ENCODE measurements at regions not wholly inside any gene's neighbourhood (a gene's known extent, or its start where the extent isn't known, plus 50 kb on each side); places are given as distances from the start of the nearest gene placed in this dataset.

- Histone ChIP-seq H3K27ac (ENCODE audit: low read length) (no peak overlapping the region), H3K4me1 (ENCODE audit: low read length) (no peaks in the 10 kb centered on the region), H3F3A (ENCODE audit: insufficient read depth, low read length) (no peaks in the 10 kb centered on the region), H4K20me1 (ENCODE audit: insufficient read depth, low read length) (no peaks in the 10 kb centered on the region), H3K27me3 (replicated peaks; ENCODE audit: insufficient read depth, low read length) (no peaks in the 10 kb centered on the region), H3K9ac (ENCODE audit: low read length) (no peak overlapping the region), H3K9me3 (replicated peaks; ENCODE audit: insufficient read depth, low read length) (no peaks in the 10 kb centered on the region), H2AFZ (ENCODE audit: low read length) (no peak overlapping the region), H3K4me2 (ENCODE audit: low read depth, low read length) (no peak overlapping the region), H3K36me3 (replicated peaks; ENCODE audit: insufficient read depth, low read length) (no peaks in the 10 kb centered on the region), H3K9me2 (replicated peaks; ENCODE audit: insufficient read depth, low read length) (no peaks in the 10 kb centered on the region), H3K79me2 (ENCODE audit: low read length) (no peaks in the 10 kb centered on the region), H3K4me3 (ENCODE audit: low read length) (no peak overlapping the region)
- no peak for TF ChIP-seq CTCF (IDR thresholded peaks at IDR 0.05; ENCODE audit: low read length)
- no peak for TF ChIP-seq EZH2 (optimal IDR thresholded peaks at IDR 0.05; ENCODE audit: low read depth, low read length)
- TF ChIP-seq EZH2phosphoT487 (IDR thresholded peaks at IDR 0.05; ENCODE audit: low read length) = no peak
- DNase-seq = no peak
These were observed 106.5 kb downstream of the COPRS start for GRCh38 chr17:31752584-31752983.

- no peak for TF ChIP-seq EZH2phosphoT487 (IDR thresholded peaks at IDR 0.05; ENCODE audit: low read length)
- TF ChIP-seq EZH2 (optimal IDR thresholded peaks at IDR 0.05; ENCODE audit: low read depth, low read length) = no peak
- TF ChIP-seq CTCF (IDR thresholded peaks at IDR 0.05; ENCODE audit: low read length) = no peak
- DNase-seq = no peak
- H3F3A ChIP-seq (ENCODE audit: insufficient read depth, low read length) = no peaks in the 10 kb centered on the region
- H3K9me3 ChIP-seq (replicated peaks; ENCODE audit: insufficient read depth, low read length) = no peaks in the 10 kb centered on the region
- H3K4me1 ChIP-seq (ENCODE audit: low read length) = no peaks in the 10 kb centered on the region
- H2AFZ ChIP-seq (ENCODE audit: low read length) = no peak overlapping the region
- H4K20me1 ChIP-seq (ENCODE audit: insufficient read depth, low read length) = no peaks in the 10 kb centered on the region
- no peak overlapping the region for H3K27ac ChIP-seq (ENCODE audit: low read length)
- H3K27me3 ChIP-seq (replicated peaks; ENCODE audit: insufficient read depth, low read length) = no peaks in the 10 kb centered on the region
- no peak overlapping the region for H3K4me2 ChIP-seq (ENCODE audit: low read depth, low read length)
- H3K4me3 ChIP-seq (ENCODE audit: low read length) = no peak overlapping the region
- H3K79me2 ChIP-seq (ENCODE audit: low read length) = no peaks in the 10 kb centered on the region
- no peaks in the 10 kb centered on the region for H3K9me2 ChIP-seq (replicated peaks; ENCODE audit: insufficient read depth, low read length)
- H3K36me3 ChIP-seq (replicated peaks; ENCODE audit: insufficient read depth, low read length) = no peaks in the 10 kb centered on the region
- H3K9ac ChIP-seq (ENCODE audit: low read length) = no peak overlapping the region
These were observed 108.5 kb downstream of the COPRS start for GRCh38 chr17:31750578-31750977.

- Histone ChIP-seq H3K79me2 (ENCODE audit: low read length) (no peaks in the 10 kb centered on the region), H3K4me2 (ENCODE audit: low read depth, low read length) (no peak overlapping the region), H4K20me1 (ENCODE audit: insufficient read depth, low read length) (no peaks in the 10 kb centered on the region), H3K4me1 (ENCODE audit: low read length) (peaks cover 7% of the 10 kb centered on the region; the same call in 1 of the 2 replicates), H3K9me3 (replicated peaks; ENCODE audit: insufficient read depth, low read length) (no peaks in the 10 kb centered on the region), H3K27me3 (replicated peaks; ENCODE audit: insufficient read depth, low read length) (no peaks in the 10 kb centered on the region), H3K4me3 (ENCODE audit: low read length) (no peak overlapping the region), H3K27ac (ENCODE audit: low read length) (no peak overlapping the region), H3F3A (ENCODE audit: insufficient read depth, low read length) (no peaks in the 10 kb centered on the region), H2AFZ (ENCODE audit: low read length) (no peak overlapping the region), H3K9me2 (replicated peaks; ENCODE audit: insufficient read depth, low read length) (no peaks in the 10 kb centered on the region), H3K9ac (ENCODE audit: low read length) (no peak overlapping the region), H3K36me3 (replicated peaks; ENCODE audit: insufficient read depth, low read length) (no peaks in the 10 kb centered on the region)
- DNase-seq = no peak
- TF ChIP-seq CTCF (IDR thresholded peaks at IDR 0.05; ENCODE audit: low read length) = no peak
- no peak for TF ChIP-seq EZH2 (optimal IDR thresholded peaks at IDR 0.05; ENCODE audit: low read depth, low read length)
- TF ChIP-seq EZH2phosphoT487 (IDR thresholded peaks at IDR 0.05; ENCODE audit: low read length) = no peak
These were observed 110.2 kb downstream of the COPRS start for GRCh38 chr17:31748881-31749280.
